Heart left ventricle (tissue), 16 donors: ENCODE measurements at regions not wholly inside any gene's neighbourhood (a gene's known extent, or its start where the extent isn't known, plus 50 kb on each side); places are given as distances from the start of the nearest gene placed in this dataset.

Source experiments
- ATAC-seq, 4 donors: fragments of 200-7000 bp; cut with Tn5 transposase; one replicate each; pipeline ENCODE4 v1.9.1; 2020 to 2022; ENCODE audit warnings: moderate library complexity in 4 of 4, mild to moderate bottlenecking in 3 of 4, moderate number of reproducible peaks in 1 of 4
- DNase-seq, 5 donors: peaks; one replicate each; pipeline ENCODE4 v3.0.0-alpha.2; 2020
- H3K27ac ChIP-seq, 12 donors: fragments of 200-600 bp; sonication (generic) in 4 of 12; one replicate each; pipeline versions ENCODE4 v1.5.0 to v1.8.0; 2016 to 2022; ENCODE audit warnings: mild to moderate bottlenecking in 2 of 12
- H3K27me3 ChIP-seq, 9 donors: fragments of 200-600 bp; sonication (generic) in 2 of 9; one replicate each; pipeline versions ENCODE4 v1.5.1 to v1.8.0; 2016 to 2022; ENCODE audit warnings: mild to moderate bottlenecking in 3 of 9
- H3K36me3 ChIP-seq, 9 donors: fragments of 200-600 bp; sonication (generic) in 2 of 9; one replicate each; pipeline versions ENCODE4 v1.5.0 to v1.8.0; 2018 to 2022; ENCODE audit warnings: mild to moderate bottlenecking in 2 of 9
- H3K4me1 ChIP-seq, 12 donors: fragments of 200-600 bp; sonication (generic) in 4 of 12; one replicate each; pipeline versions ENCODE4 v1.5.0 to v1.8.0; 2016 to 2022; ENCODE audit warnings: mild to moderate bottlenecking in 3 of 12
- H3K4me3 ChIP-seq, 12 donors: fragments of 200-600 bp; sonication (generic) in 4 of 12; one replicate each; pipeline versions ENCODE4 v1.5.0 to v1.8.0; 2017 to 2022; ENCODE audit warnings: mild to moderate bottlenecking in 9 of 12, moderate library complexity in 4 of 12
- H3K9me3 ChIP-seq, 12 donors: fragments of 200-600 bp; sonication (generic) in 4 of 12; one replicate each; pipeline versions ENCODE4 v1.5.0 to v1.8.0; 2016 to 2022; ENCODE audit warnings: mild to moderate bottlenecking in 1 of 12
- CTCF ChIP-seq, 12 donors: fragments of 200-600 bp; sonication (generic) in 4 of 12; IDR thresholded peaks; one replicate each; pipeline versions ENCODE4 v1.5.0 to v1.8.0; 2018 to 2022; ENCODE audit warnings: antibody characterized with exemption in 12 of 12, mild to moderate bottlenecking in 5 of 12
- POLR2A ChIP-seq, 2 donors: fragments of 450-650 bp; IDR thresholded peaks; one replicate each; pipeline ENCODE4 v1.6.1; 2017; ENCODE audit warnings: antibody characterized with exemption in 2 of 2, mild to moderate bottlenecking in 2 of 2, moderate library complexity in 2 of 2
- WGBS, 4 donors: extraction: QIAGEN DNeasy Blood & Tissue Kit in 2 of 4; methylation state at CpG; one replicate each; pipeline versions ENCODE4 v1.1.5 to v1.1.7; 2013 to 2018; 5-methylcytosine and 5-hydroxymethylcytosine counted together
- intact Hi-C, 10 donors: fragments of 100-400 bp; cut with DNase I; formaldehyde crosslinking; loops; one replicate each; pipeline versions ENCODE4 v1.11.1 to v1.14.2; 2022
- donor health status: ischemic (EF 13 %, LVEDD 7.1; RV severe dilation, severe dysfunction).
- donor health status: healthy with polysubstance abuse.
- donor health status: DM: no; HTN: yes; CAD: no.
- donor health status: DM: no; HTN: no; CAD: no.
- donor health status: ischemic (EF 25% LVEDD 6.9; RV normal size, moderate dysfunction).
- donor health status: ischemic (EF 25% LVEDD 5.7; RV mildly dilated, moderate dysfunction).
- donor health status: healthy.
- donor health status: DM: yes; HTN: yes; CAD: no.
- donor health status: ischemic (EF 35%, LVEDD 5.7; RV mildly dilated, moderate dysfunction).
- donor health status: nonischemic (EF 11% LVEDD 7.7; RV severe dilation, severe dysfunction).
- donor health status: DM: yes; HTN: yes; CAD: no.
- donor health status: PGD.
- donor health status: ischemic (EF 29% LVEDD 5.4; RV normal size, mild dysfunction).
- donor health status: nonischemic (EF 23%, LVEDD 6.1; RV moderate dilation, normal function).

GRCh38 chr20:7217606-7218005, 450.1 kb downstream of the BMP2 start:
- no peaks in the 10 kb centered on the region for H3K36me3 ChIP-seq
- no peak overlapping the region for H3K27ac ChIP-seq
- no peaks in the 10 kb centered on the region for H3K27me3 ChIP-seq
- no peaks in the 10 kb centered on the region for H3K9me3 ChIP-seq
- H3K4me3 ChIP-seq: no peak overlapping the region
- intact Hi-C loops: no loop called here
- H3K4me1 ChIP-seq: no peaks in the 10 kb centered on the region
- WGBS, 4 donors: 70 to 91% (median 73%) methylated on average over 1 of the region's 1 CpG
- TF ChIP-seq CTCF (IDR thresholded peaks at IDR 0.05): no peak
- no peak for TF ChIP-seq POLR2A (IDR thresholded peaks at IDR 0.05)
- DNase-seq: no peak
- no peak for ATAC-seq

- peaks cover 0 to 14% (median 3%) of the 10 kb centered on the region in 12 donors for H3K9me3 ChIP-seq
- H3K4me3 ChIP-seq: no peak overlapping the region
- ATAC-seq (no peak), DNase-seq (no peak)
- no peaks in the 10 kb centered on the region for H3K36me3 ChIP-seq
- no peak for TF ChIP-seq POLR2A (IDR thresholded peaks at IDR 0.05)
- H3K27me3 ChIP-seq: no peaks in the 10 kb centered on the region
- H3K27ac ChIP-seq: no peak overlapping the region
- no peaks in the 10 kb centered on the region for H3K4me1 ChIP-seq
- intact Hi-C loops: no loop called here
- WGBS, 4 donors: 55 to 76% (median 64%) methylated on average over 1 of the region's 1 CpG
Observed at GRCh38 chr20:7220755-7221154, 453.3 kb downstream of the BMP2 start.

GRCh38 chr20:7226156-7226555, 458.7 kb downstream of the BMP2 start:
- DNase-seq: no peak
- Histone ChIP-seq H3K36me3 (no peaks in the 10 kb centered on the region), H3K4me1 (no peaks in the 10 kb centered on the region), H3K27ac (no peak overlapping the region), H3K27me3 (no peaks in the 10 kb centered on the region), H3K4me3 (no peak overlapping the region), H3K9me3 (peaks cover 0 to 15% (median 4%) of the 10 kb centered on the region in 12 donors)
- no peak for ATAC-seq
- 37 to 60% (median 49%) methylated on average over 2 of the region's 2 CpGs for WGBS, 4 donors
- intact Hi-C loops: no loop called here
- TF ChIP-seq POLR2A (IDR thresholded peaks at IDR 0.05) (no peak), CTCF (IDR thresholded peaks at IDR 0.05) (no peak)

GRCh38 chr20:7231303-7231702, 463.8 kb downstream of the BMP2 start:
- Histone ChIP-seq H3K36me3 (no peaks in the 10 kb centered on the region), H3K27me3 (no peaks in the 10 kb centered on the region), H3K4me3 (no peak overlapping the region), H3K27ac (no peak overlapping the region), H3K9me3 (peaks cover 0 to 24% (median 13%) of the 10 kb centered on the region in 12 donors), H3K4me1 (no peaks in the 10 kb centered on the region)
- intact Hi-C loops: no loop called here
- no peak for TF ChIP-seq POLR2A (IDR thresholded peaks at IDR 0.05)
- TF ChIP-seq CTCF (IDR thresholded peaks at IDR 0.05): no peak
- ATAC-seq (no peak), DNase-seq (no peak)

- no peaks in the 10 kb centered on the region for H3K27me3 ChIP-seq
- DNase-seq: no peak
Observed at GRCh38 chr20:7232796-7233195, 465.3 kb downstream of the BMP2 start.

More at GRCh38 chr20:7232796-7233195, 465.3 kb downstream of the BMP2 start:
- ATAC-seq: no peak
- TF ChIP-seq POLR2A (IDR thresholded peaks at IDR 0.05) (no peak), CTCF (IDR thresholded peaks at IDR 0.05) (no peak)
- WGBS, 4 donors: 56 to 69% (median 58%) methylated on average over 2 of the region's 2 CpGs
- Histone ChIP-seq H3K4me3 (no peak overlapping the region), H3K36me3 (no peaks in the 10 kb centered on the region), H3K27ac (no peak overlapping the region), H3K9me3 (peaks cover 0 to 24% (median 13%) of the 10 kb centered on the region in 12 donors), H3K4me1 (no peaks in the 10 kb centered on the region)
- intact Hi-C loops: no loop called here
